Activated CD4-positive, alpha-beta memory T cell treated with anti-CD3 and anti-CD28 coated beads for 36 hours (primary cell): ENCODE measurements at regions not wholly inside any gene's neighbourhood (a gene's known extent, or its start where the extent isn't known, plus 50 kb on each side); places are given as distances from the start of the nearest gene placed in this dataset.

Source experiments
- CTCF ChIA-PET: fragments of 350-600 bp; sonication (Branson Sonifier 250); formaldehyde crosslinking; loops from one replicate; lab custom pipeline; 2021; ENCODE audit warnings: antibody characterized with exemption, inconsistent platforms; lab: Charles Lee
- POLR2A ChIA-PET: fragments of 350-600 bp; sonication (Branson Sonifier 250); formaldehyde crosslinking; loops from one replicate; lab custom pipeline; 2021; ENCODE audit warnings: antibody characterized with exemption; lab: Charles Lee
- DNase-seq: peaks from one replicate; pipeline ENCODE4 v3.0.0-alpha.2; 2020
- H3K27ac Mint-ChIP-seq: one replicate; pipeline ENCODE4 v1.8.0; 2021; ENCODE audit warnings: mixed read lengths
- H3K27me3 Mint-ChIP-seq: one replicate; pipeline ENCODE4 v1.8.0; 2021; ENCODE audit warnings: mixed read lengths
- H3K36me3 Mint-ChIP-seq: one replicate; pipeline ENCODE4 v1.8.0; 2021; ENCODE audit warnings: mixed read lengths
- H3K4me1 Mint-ChIP-seq: one replicate; pipeline ENCODE4 v1.8.0; 2021; ENCODE audit warnings: low read depth, mixed read lengths
- H3K4me3 Mint-ChIP-seq: one replicate; pipeline ENCODE4 v1.8.0; 2021; ENCODE audit warnings: mild to moderate bottlenecking, mixed read lengths
- H3K9me3 Mint-ChIP-seq: one replicate; pipeline ENCODE4 v1.8.0; 2021; ENCODE audit warnings: mixed read lengths
- intact Hi-C: fragments of 100-400 bp; cut with micrococcal nuclease; formaldehyde crosslinking; loops from one replicate; pipeline ENCODE4 v1.15.1; 2023

GRCh38 chr15:91480426-91480825, 373.1 kb upstream of the SLCO3A1 start:
- Mint-ChIP-seq H3K9me3 (no peaks in the 10 kb centered on the region), H3K36me3 (no peaks in the 10 kb centered on the region), H3K4me1 (peaks cover 63% of the 10 kb centered on the region), H3K4me3 (no peak overlapping the region), H3K27ac (no peak overlapping the region), H3K27me3 (no peaks in the 10 kb centered on the region)
- no peak for DNase-seq
- ChIA-PET POLR2A (no interaction called here), CTCF (interaction anchor here (0.6 kb wide), 1 partner anchor 11 kb away, joined by 3 read pairs; no protein-coding TSS in a partner anchor)
- intact Hi-C loops = no loop called here

GRCh38 chr15:91482799-91483198, 370.7 kb upstream of the SLCO3A1 start:
- Mint-ChIP-seq H3K4me3 (no peak overlapping the region), H3K36me3 (no peaks in the 10 kb centered on the region), H3K27ac (no peak overlapping the region), H3K9me3 (no peaks in the 10 kb centered on the region), H3K27me3 (no peaks in the 10 kb centered on the region), H3K4me1 (peaks cover 59% of the 10 kb centered on the region)
- POLR2A ChIA-PET = no interaction called here
- DNase-seq = no peak
- intact Hi-C loops = no loop called here
- CTCF ChIA-PET = no interaction called here

GRCh38 chr15:91484141-91484540, 369.4 kb upstream of the SLCO3A1 start:
- H3K27ac Mint-ChIP-seq = no peak overlapping the region
- ChIA-PET POLR2A (no interaction called here), CTCF (no interaction called here)
- no peaks in the 10 kb centered on the region for H3K36me3 Mint-ChIP-seq
- DNase-seq = no peak
- no peaks in the 10 kb centered on the region for H3K27me3 Mint-ChIP-seq
- peaks cover 52% of the 10 kb centered on the region for H3K4me1 Mint-ChIP-seq
- intact Hi-C loops = no loop called here
- no peak overlapping the region for H3K4me3 Mint-ChIP-seq
- H3K9me3 Mint-ChIP-seq = no peaks in the 10 kb centered on the region

- Mint-ChIP-seq H3K4me1 (peaks cover 17% of the 10 kb centered on the region), H3K27me3 (no peaks in the 10 kb centered on the region), H3K9me3 (no peaks in the 10 kb centered on the region), H3K4me3 (no peak overlapping the region), H3K27ac (no peak overlapping the region), H3K36me3 (no peaks in the 10 kb centered on the region)
- CTCF ChIA-PET = no interaction called here
- DNase-seq = no peak
- POLR2A ChIA-PET = no interaction called here
- intact Hi-C loops = no loop called here
Measured at GRCh38 chr15:91488452-91488851, 365.1 kb upstream of the SLCO3A1 start.

GRCh38 chr15:91490211-91490610, 363.3 kb upstream of the SLCO3A1 start:
- H3K27ac Mint-ChIP-seq = no peak overlapping the region
- intact Hi-C loops = no loop called here
- no peak for DNase-seq
- H3K9me3 Mint-ChIP-seq = no peaks in the 10 kb centered on the region
- no peak overlapping the region for H3K4me3 Mint-ChIP-seq
- H3K27me3 Mint-ChIP-seq = no peaks in the 10 kb centered on the region
- peaks cover 1% of the 10 kb centered on the region for H3K4me1 Mint-ChIP-seq
- ChIA-PET POLR2A (no interaction called here), CTCF (no interaction called here)
- no peaks in the 10 kb centered on the region for H3K36me3 Mint-ChIP-seq

GRCh38 chr15:91491101-91491950, 362.2 kb upstream of the SLCO3A1 start:
- H3K27me3 Mint-ChIP-seq = no peaks in the 10 kb centered on the region
- H3K4me3 Mint-ChIP-seq = no peak overlapping the region
- H3K27ac Mint-ChIP-seq = no peak overlapping the region
- H3K4me1 Mint-ChIP-seq = no peaks in the 10 kb centered on the region
- POLR2A ChIA-PET = no interaction called here
- H3K36me3 Mint-ChIP-seq = no peaks in the 10 kb centered on the region
- no peaks in the 10 kb centered on the region for H3K9me3 Mint-ChIP-seq
- no peak for DNase-seq
- intact Hi-C loops = no loop called here
- CTCF ChIA-PET = interaction anchor here (0.6 to 0.7 kb wide), 2 partner anchors 11 to 111 kb away, joined by 3 read pairs; no protein-coding TSS in a partner anchor

GRCh38 chr15:91496754-91497691, 356.5 kb upstream of the SLCO3A1 start:
- POLR2A ChIA-PET = no interaction called here
- no peak for DNase-seq
- H3K9me3 Mint-ChIP-seq = no peaks in the 10 kb centered on the region
- no peaks in the 10 kb centered on the region for H3K36me3 Mint-ChIP-seq
- no peaks in the 10 kb centered on the region for H3K27me3 Mint-ChIP-seq
- intact Hi-C loops = no loop called here
- no peaks in the 10 kb centered on the region for H3K4me1 Mint-ChIP-seq
- CTCF ChIA-PET = interaction anchor here (0.9 kb wide), 1 partner anchor 165 kb away, joined by 3 read pairs; no protein-coding TSS in a partner anchor
- H3K27ac Mint-ChIP-seq = no peak overlapping the region
- H3K4me3 Mint-ChIP-seq = no peak overlapping the region

GRCh38 chr15:91498046-91498748, 355.3 kb upstream of the SLCO3A1 start:
- DNase-seq = no peak
- POLR2A ChIA-PET = no interaction called here
- Mint-ChIP-seq H3K27me3 (no peaks in the 10 kb centered on the region), H3K36me3 (no peaks in the 10 kb centered on the region), H3K4me1 (no peaks in the 10 kb centered on the region), H3K4me3 (no peak overlapping the region), H3K9me3 (no peaks in the 10 kb centered on the region), H3K27ac (no peak overlapping the region)
- intact Hi-C loops = no loop called here
- CTCF ChIA-PET = no interaction called here

- ChIA-PET CTCF (no interaction called here), POLR2A (no interaction called here)
- H3K36me3 Mint-ChIP-seq = no peaks in the 10 kb centered on the region
- H3K4me1 Mint-ChIP-seq = no peaks in the 10 kb centered on the region
- no peaks in the 10 kb centered on the region for H3K27me3 Mint-ChIP-seq
- no peaks in the 10 kb centered on the region for H3K9me3 Mint-ChIP-seq
- H3K4me3 Mint-ChIP-seq = no peak overlapping the region
- no peak for DNase-seq
- intact Hi-C loops = no loop called here
- no peak overlapping the region for H3K27ac Mint-ChIP-seq
Measured at GRCh38 chr15:91498749-91499062, 354.8 kb upstream of the SLCO3A1 start.

GRCh38 chr15:91499774-91500383, 353.6 kb upstream of the SLCO3A1 start:
- DNase-seq = no peak
- ChIA-PET CTCF (no interaction called here), POLR2A (no interaction called here)
- no peak overlapping the region for H3K27ac Mint-ChIP-seq
- intact Hi-C loops = no loop called here
- no peaks in the 10 kb centered on the region for H3K4me1 Mint-ChIP-seq
- H3K4me3 Mint-ChIP-seq = no peak overlapping the region
- no peaks in the 10 kb centered on the region for H3K27me3 Mint-ChIP-seq
- H3K9me3 Mint-ChIP-seq = no peaks in the 10 kb centered on the region
- no peaks in the 10 kb centered on the region for H3K36me3 Mint-ChIP-seq

GRCh38 chr15:91508633-91509032, 344.9 kb upstream of the SLCO3A1 start:
- intact Hi-C loops = no loop called here
- peaks cover 3% of the 10 kb centered on the region for H3K9me3 Mint-ChIP-seq
- H3K4me3 Mint-ChIP-seq = no peak overlapping the region
- H3K4me1 Mint-ChIP-seq = no peaks in the 10 kb centered on the region
- ChIA-PET CTCF (no interaction called here), POLR2A (no interaction called here)
- no peak overlapping the region for H3K27ac Mint-ChIP-seq
- no peaks in the 10 kb centered on the region for H3K27me3 Mint-ChIP-seq
- DNase-seq = no peak
- H3K36me3 Mint-ChIP-seq = no peaks in the 10 kb centered on the region

GRCh38 chr15:91514147-91514546, 339.4 kb upstream of the SLCO3A1 start:
- intact Hi-C loops = no loop called here
- ChIA-PET POLR2A (no interaction called here), CTCF (no interaction called here)
- Mint-ChIP-seq H3K27me3 (no peaks in the 10 kb centered on the region), H3K4me1 (no peaks in the 10 kb centered on the region), H3K36me3 (no peaks in the 10 kb centered on the region), H3K9me3 (no peaks in the 10 kb centered on the region), H3K27ac (no peak overlapping the region), H3K4me3 (no peak overlapping the region)
- DNase-seq = no peak
